LNCaP clone FGC (cell line): ENCODE measurements at regions not wholly inside any gene's neighbourhood (a gene's known extent, or its start where the extent isn't known, plus 50 kb on each side); places are given as distances from the start of the nearest gene placed in this dataset.

ENCODE experiments used
- DNase-seq: peaks from one replicate; pipeline ENCODE4 v3.0.0-alpha.2; 2011; ENCODE audit warnings: low read depth
- H3K4me3 ChIP-seq: 2 replicates; pipeline ENCODE4 v1.5.1; 2011; ENCODE audit warnings: mild to moderate bottlenecking, low read depth, low read length, control low read depth
- TF ChIP-seq, protein P1 (sequence below): IDR thresholded peaks from 2 replicates; pipeline ENCODE4 v1.5.1; 2012; ENCODE audit warnings: mild to moderate bottlenecking; ENCODE audit not compliant: control insufficient read depth, insufficient read depth; ENCODE audit errors: extremely low read depth

GRCh38 chr20:7622399-7622961 lies 317.8 kb downstream of the HAO1 start:
- no peak for DNase-seq
- H3K4me3 ChIP-seq: no peak overlapping the region
- TF ChIP-seq, protein P1, sequence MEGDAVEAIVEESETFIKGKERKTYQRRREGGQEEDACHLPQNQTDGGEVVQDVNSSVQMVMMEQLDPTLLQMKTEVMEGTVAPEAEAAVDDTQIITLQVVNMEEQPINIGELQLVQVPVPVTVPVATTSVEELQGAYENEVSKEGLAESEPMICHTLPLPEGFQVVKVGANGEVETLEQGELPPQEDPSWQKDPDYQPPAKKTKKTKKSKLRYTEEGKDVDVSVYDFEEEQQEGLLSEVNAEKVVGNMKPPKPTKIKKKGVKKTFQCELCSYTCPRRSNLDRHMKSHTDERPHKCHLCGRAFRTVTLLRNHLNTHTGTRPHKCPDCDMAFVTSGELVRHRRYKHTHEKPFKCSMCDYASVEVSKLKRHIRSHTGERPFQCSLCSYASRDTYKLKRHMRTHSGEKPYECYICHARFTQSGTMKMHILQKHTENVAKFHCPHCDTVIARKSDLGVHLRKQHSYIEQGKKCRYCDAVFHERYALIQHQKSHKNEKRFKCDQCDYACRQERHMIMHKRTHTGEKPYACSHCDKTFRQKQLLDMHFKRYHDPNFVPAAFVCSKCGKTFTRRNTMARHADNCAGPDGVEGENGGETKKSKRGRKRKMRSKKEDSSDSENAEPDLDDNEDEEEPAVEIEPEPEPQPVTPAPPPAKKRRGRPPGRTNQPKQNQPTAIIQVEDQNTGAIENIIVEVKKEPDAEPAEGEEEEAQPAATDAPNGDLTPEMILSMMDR: no peak

GRCh38 chr20:7624886-7625285 lies 315.4 kb downstream of the HAO1 start:
- no peak for DNase-seq
- TF ChIP-seq, protein P1: no peak
- H3K4me3 ChIP-seq: no peak overlapping the region

GRCh38 chr20:7627734-7628663 lies 312.3 kb downstream of the HAO1 start:
- no peak for DNase-seq
- TF ChIP-seq, protein P1: no peak
- no peak overlapping the region for H3K4me3 ChIP-seq

- DNase-seq: no peak
- TF ChIP-seq, protein P1: no peak
- no peak overlapping the region for H3K4me3 ChIP-seq
Measured at GRCh38 chr20:7629880-7630279, 310.4 kb downstream of the HAO1 start.

GRCh38 chr20:7637184-7637583 lies 303.1 kb downstream of the HAO1 start:
- DNase-seq: no peak
- H3K4me3 ChIP-seq: no peak overlapping the region
- TF ChIP-seq, protein P1: no peak

- no peak overlapping the region for H3K4me3 ChIP-seq
- no peak for DNase-seq
- TF ChIP-seq, protein P1: no peak
Measured at GRCh38 chr20:7650086-7650879, 290.0 kb downstream of the HAO1 start.
